Nucleus accumbens (tissue), 56 donors: ENCODE measurements at regions not wholly inside any gene's neighbourhood (a gene's known extent, or its start where the extent isn't known, plus 50 kb on each side); places are given as distances from the start of the nearest gene placed in this dataset.

Source experiments
- DNase-seq, 56 donors: peaks; one replicate each; lab custom pipeline; 2025; lab: John Stamatoyannopoulos, UW

GRCh38 chr18:27599202-27599829 lies 414.2 kb upstream of the CHST9 start:
- DNase-seq = peak in 32 of 56 donors; percentile 1 to 69 (median 15)

DNA sequence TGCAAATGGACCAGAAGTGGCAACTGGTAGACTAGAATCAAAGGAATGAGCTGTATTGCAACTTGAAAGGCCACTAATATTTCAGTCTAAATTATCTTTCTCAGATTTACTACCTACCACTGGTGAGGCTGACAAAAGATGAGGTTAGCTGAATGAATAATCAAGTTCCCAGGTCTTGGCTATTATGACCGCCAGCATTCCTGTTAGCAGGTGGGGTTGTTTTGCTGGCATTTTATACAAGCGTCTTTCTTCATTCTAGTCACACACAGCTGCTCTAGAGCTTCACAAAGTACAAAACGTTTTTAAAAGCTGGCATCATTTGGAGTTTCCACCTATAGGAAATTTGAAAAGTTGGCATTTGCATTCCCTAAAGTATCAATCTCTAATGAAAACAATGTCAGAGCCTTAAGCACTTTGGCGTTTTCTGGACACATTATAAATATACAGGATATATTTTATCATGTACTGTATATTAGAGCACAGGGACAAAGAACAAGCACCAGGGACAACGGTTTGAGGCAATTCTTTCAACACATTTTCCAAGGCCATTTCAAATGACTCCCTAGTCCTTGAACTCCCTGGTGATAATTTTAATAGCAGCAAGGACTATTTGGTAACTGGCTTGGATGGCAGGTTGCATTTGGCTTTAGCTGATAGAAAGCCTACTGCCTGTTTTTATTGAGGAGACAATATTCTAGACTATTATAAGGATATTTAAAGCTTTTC lies 410.2 kb upstream of the CHST9 start:
- no peak for DNase-seq

- no peak for DNase-seq
Observed at GRCh38 chr18:27585602-27586173, 400.6 kb upstream of the CHST9 start.

DNA sequence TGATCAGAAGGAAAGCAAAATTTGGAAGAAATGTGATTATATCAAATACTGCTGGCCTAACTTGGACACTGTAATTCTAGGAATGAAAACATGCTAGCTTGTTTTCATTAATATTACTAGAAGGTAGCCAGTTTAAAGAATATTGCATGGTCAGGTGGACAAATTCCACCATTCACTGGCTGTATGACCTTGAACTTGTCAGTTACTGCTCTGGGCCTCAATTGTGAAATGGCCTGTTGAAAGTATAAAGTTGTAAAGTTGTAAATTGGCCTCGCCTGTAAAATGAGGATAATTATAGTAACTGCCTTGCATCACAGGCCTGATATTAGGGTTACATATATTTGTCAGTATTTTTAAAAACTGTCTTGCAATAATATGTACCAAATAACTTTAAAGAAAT lies 398.4 kb upstream of the CHST9 start:
- DNase-seq = no peak

GRCh38 chr18:27582760-27583412 lies 397.8 kb upstream of the CHST9 start:
- DNase-seq = no peak

GRCh38 chr18:27581296-27581904 lies 396.3 kb upstream of the CHST9 start:
- DNase-seq = no peak

GRCh38 chr18:27579364-27579763 lies 394.3 kb upstream of the CHST9 start:
- no peak for DNase-seq

DNA sequence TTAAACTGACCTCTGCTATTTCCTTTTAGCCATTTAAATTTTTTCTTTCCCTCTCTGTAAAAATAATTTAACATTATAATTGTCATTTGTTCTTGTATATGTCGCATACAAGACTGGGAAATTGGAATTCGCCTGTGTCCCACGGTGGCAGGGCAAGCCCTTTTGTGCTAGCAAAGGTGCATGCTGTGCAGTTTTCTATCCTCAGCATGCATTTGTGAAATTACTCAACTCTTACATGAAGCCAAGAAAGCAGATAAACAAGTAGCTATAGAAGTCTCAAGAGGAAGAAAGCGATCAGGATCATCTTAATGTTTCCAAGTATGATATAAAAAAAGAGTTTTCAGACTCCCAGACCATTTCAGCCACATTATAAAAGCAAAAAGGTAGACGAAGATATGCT lies 392.6 kb upstream of the CHST9 start:
- DNase-seq = no peak

DNA sequence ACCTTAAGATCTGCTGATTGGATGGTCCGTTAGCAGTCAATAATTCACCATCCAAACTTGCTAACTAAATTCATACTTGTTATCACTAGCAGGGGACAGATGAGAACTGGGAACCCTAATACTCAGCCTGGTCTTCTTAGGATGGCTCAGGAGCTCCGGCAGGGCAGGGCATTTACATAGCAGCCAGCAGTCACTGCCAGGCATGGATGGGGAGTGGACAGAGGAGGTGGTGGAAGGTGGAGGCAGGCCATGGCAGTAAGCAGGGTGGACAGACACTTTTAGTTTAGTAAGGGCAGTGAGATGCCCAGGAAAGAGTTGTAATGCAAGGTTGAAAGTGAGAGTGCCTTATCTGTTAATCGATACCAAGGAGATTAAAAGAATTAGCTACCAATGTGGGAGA lies 392.2 kb upstream of the CHST9 start:
- DNase-seq = no peak

DNA sequence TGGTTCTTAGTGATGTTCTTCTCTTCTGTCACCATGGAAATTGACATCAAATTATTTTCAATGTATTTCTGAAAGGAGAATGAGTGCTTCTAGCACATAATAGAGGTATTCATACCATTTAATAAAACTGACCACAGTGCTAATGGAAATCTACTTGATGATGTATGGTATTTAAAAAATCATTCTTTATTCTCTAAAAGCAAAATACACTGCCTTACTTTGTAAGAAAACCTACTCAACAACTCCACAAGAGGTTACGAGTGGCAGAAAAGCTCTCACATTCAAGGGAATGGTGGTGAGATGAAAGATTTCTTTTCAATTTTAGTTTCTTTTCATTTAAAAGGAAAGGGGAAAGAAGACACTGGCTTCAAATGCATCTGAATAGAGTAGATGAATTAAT lies 382.3 kb upstream of the CHST9 start:
- no peak for DNase-seq

GRCh38 chr18:27564066-27564465 lies 379.0 kb upstream of the CHST9 start:
- no peak for DNase-seq

DNA sequence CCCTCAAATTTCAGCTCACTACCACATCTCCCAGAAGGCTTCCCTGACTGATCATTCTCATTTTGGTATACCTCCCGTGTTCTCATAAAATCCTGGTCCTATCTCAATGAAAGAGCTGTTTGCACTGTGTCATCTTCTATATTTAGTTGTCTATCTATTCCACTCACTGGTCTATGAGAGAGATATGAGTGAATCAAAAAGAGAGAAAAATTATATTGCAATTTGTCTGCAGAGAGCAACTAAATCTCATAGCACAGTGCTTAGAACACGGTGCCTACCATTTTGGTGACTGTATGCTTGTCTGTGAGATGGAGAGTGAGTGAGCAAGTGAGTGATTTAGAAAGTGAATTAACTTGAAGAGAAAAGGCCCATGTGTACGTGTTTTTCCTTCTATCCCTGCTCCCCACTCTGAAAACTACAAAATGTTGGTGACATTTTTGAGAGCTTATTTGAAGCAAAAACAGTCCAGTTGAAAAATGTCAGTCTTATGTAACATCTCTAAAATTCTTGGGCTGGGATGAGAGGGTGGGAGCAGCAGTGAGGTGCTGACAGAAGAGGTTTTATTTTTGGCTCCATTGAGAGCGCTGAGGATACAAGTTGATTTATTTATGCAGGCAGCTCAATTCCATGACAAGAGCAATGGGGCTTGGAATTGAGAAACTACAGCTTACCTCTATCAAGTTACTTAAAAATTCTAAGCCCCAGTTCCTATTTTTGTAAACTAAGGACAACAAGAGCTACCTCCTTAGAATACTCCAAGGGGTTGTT lies 373.5 kb upstream of the CHST9 start:
- peak in 2 of 56 donors; percentile 0 to 9 for DNase-seq

- DNase-seq = no peak
Observed at GRCh38 chr18:27556741-27557140, 371.6 kb upstream of the CHST9 start.

DNA sequence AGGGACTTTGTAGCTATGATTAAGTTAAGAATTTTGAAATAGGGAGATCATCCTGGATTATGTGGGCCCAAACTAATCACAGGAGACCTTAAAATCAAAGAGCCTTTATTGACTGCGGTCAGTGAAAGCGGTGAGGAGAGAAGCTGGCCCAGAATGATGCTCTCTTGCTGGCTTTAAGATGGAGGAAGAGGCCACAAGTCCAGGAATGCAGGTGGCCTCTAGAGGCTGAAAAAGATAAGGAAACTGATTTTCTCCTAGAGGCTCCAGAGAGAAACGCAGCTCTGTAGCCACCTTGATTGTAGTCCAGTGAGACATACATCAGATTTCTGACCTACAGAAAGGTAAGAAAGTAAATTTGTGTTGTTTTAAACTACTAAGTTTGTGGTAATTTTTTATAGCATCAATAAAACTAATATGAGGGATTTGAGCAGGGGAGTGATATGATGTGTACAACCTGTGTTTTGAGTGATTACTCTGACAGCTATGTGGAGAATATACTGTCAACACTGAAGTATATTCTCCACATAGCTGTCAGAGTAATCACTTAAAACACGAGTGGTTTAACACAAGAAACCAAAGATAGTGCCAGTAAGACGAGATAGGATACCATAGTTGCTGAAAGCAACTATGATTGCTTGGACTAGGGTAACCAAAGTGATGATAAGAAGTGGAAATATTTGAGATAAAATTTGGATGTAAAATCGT lies 364.4 kb upstream of the CHST9 start:
- DNase-seq = no peak

DNA sequence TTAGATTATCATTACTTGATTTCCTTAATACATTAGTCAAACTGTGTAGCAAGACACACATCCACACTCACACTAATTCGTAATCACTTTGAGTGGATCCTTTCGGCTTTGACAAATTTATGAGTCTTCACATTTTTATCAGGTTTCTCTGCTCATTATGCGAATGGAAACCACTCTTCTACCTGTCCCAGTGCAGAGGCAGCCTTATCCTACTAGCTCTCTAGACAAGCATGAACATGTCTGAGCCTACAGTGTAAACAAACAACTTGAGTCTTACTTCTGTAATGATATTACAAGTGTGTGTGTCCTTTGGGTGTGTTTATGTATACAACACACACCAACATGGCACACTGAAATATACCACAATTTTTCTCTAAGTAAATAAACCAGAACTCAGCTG lies 361.9 kb upstream of the CHST9 start:
- DNase-seq = no peak

- DNase-seq = no peak
Observed at GRCh38 chr18:27544206-27544605, 359.1 kb upstream of the CHST9 start.

- no peak for DNase-seq
Observed at GRCh38 chr18:27541293-27541692, 356.2 kb upstream of the CHST9 start.

GRCh38 chr18:27540111-27540510 lies 355.0 kb upstream of the CHST9 start:
- no peak for DNase-seq

DNA sequence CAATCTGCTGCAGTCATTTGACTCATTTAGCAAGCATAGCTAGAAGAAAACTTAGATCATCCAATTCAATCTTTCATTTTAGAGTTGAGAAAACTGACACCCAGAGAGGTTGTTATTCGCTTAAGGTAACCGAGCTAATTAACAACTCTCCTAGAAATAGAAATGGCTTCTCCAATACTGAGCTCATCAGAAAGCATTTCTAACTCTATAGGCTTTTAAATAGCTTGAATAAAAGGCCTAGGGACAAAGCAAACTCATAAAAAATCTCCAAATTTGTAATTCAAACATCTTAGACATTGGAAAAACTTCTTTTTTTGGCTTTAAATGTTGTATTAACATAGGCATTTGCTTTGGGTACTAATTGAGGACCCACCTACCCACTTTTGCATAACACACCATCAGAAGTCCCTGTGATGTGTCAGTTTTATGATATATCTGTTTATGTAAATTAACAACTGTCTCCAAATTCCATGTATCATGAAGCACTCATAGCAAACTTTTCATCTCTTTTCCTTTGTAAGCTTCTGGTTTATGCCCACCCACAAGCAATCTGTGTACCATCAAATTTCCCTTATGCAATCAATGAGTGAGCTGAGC lies 343.9 kb upstream of the CHST9 start:
- no peak for DNase-seq
